HUES6 (cell line): ENCODE measurements at regions not wholly inside any gene's neighbourhood (a gene's known extent, or its start where the extent isn't known, plus 50 kb on each side); places are given as distances from the start of the nearest gene placed in this dataset.

Source experiments
- H3K27ac ChIP-seq: 2 replicates; pipeline ENCODE4 v1.7.0; 2013; ENCODE audit warnings: low read depth, mild to moderate bottlenecking, low read length, inconsistent platforms
- H3K27me3 ChIP-seq: 2 replicates; pipeline ENCODE4 v1.6.1; 2013; ENCODE audit warnings: low read length; ENCODE audit not compliant: control insufficient read depth, insufficient read depth
- H3K36me3 ChIP-seq: 2 replicates; pipeline ENCODE4 v1.6.1; 2013; ENCODE audit warnings: low read length; ENCODE audit not compliant: control insufficient read depth, insufficient read depth
- H3K4me1 ChIP-seq: 2 replicates; pipeline ENCODE4 v1.6.1; 2013; ENCODE audit warnings: low read length; ENCODE audit not compliant: control insufficient read depth, insufficient read depth
- H3K4me3 ChIP-seq: 2 replicates; pipeline ENCODE4 v1.5.1; 2013; ENCODE audit warnings: low read depth, low read length
- H3K9ac ChIP-seq: one replicate; pipeline ENCODE4 v1.6.1; 2013; ENCODE audit warnings: mild to moderate bottlenecking, low read length
- H3K9me3 ChIP-seq: 2 replicates; pipeline ENCODE4 v1.6.1; 2013; ENCODE audit warnings: low read depth, low read length; ENCODE audit not compliant: control insufficient read depth, insufficient read depth

DNA sequence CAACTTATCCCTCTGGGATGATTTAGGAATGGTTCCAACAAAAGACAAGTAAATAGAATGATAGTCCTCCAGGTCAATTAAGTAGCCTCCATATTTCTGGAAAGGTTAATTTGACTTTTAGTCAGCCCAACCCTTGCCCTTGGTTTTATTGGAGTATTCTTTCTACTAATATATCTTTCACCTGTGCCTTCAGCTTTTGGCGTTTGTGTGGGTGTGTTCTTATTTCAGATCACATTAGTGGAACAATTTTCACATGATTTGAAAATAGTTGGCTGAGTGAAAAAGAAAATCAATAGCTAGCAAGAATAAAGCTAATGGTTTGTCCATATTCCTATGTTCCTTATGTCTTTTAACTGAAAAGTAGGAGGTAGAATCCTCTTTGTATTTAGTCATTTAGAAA lies 239.6 kb upstream of the SGK1 start:
- Histone ChIP-seq H3K9me3 (no peaks in the 10 kb centered on the region), H3K4me3 (no peak overlapping the region), H3K27me3 (no peaks in the 10 kb centered on the region), H3K36me3 (no peaks in the 10 kb centered on the region), H3K27ac (no peak overlapping the region), H3K4me1 (no peaks in the 10 kb centered on the region), H3K9ac (no peak overlapping the region)

DNA sequence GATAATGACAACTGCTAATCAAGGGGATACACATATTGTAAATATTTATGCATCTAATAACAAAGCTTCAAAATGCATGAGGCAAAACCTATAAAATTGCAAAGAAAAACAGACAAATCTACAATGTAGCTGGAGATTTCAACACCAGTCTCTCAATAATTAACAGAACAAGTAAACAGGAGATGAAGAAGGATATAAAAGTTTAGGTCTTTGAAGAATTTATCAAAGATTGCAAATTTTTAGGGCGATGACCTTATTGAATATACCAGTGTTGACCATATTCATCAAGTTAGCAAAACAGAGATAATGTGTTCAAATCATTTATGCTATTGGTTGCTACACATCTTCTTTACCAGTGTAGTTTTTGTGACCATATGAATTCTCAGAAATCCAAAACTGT lies 237.8 kb upstream of the SGK1 start:
- H3K4me1 ChIP-seq, result peaks cover 3% of the 10 kb centered on the region; the same call in 1 of the 2 replicates
- H3K4me3 ChIP-seq, result no peak overlapping the region
- H3K9ac ChIP-seq, result no peak overlapping the region
- H3K9me3 ChIP-seq, result no peaks in the 10 kb centered on the region
- no peaks in the 10 kb centered on the region for H3K27me3 ChIP-seq
- H3K36me3 ChIP-seq, result no peaks in the 10 kb centered on the region
- no peak overlapping the region for H3K27ac ChIP-seq

DNA sequence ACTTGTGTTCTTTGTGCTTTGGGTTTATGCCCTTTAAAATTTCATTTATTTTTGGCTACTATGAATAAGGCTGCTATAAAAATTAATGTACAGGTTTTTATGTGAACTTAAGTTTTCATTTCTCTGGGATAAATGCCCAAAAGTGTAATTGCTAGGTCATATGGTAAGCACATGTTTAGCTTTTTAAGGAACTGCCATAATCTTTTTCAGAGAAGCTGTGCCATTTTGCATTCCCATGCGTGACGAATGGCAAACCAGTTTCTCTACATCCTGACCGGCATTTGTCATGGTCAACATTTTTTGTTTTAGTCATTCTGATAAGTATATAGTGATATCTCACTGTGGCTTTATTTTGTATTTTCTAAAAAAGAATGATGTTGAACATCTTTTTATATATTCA lies 236.0 kb upstream of the SGK1 start:
- Histone ChIP-seq H3K4me3 (no peak overlapping the region), H3K36me3 (no peaks in the 10 kb centered on the region), H3K27ac (no peak overlapping the region), H3K27me3 (no peaks in the 10 kb centered on the region), H3K4me1 (peaks cover 9% of the 10 kb centered on the region), H3K9ac (no peak overlapping the region), H3K9me3 (no peaks in the 10 kb centered on the region)

DNA sequence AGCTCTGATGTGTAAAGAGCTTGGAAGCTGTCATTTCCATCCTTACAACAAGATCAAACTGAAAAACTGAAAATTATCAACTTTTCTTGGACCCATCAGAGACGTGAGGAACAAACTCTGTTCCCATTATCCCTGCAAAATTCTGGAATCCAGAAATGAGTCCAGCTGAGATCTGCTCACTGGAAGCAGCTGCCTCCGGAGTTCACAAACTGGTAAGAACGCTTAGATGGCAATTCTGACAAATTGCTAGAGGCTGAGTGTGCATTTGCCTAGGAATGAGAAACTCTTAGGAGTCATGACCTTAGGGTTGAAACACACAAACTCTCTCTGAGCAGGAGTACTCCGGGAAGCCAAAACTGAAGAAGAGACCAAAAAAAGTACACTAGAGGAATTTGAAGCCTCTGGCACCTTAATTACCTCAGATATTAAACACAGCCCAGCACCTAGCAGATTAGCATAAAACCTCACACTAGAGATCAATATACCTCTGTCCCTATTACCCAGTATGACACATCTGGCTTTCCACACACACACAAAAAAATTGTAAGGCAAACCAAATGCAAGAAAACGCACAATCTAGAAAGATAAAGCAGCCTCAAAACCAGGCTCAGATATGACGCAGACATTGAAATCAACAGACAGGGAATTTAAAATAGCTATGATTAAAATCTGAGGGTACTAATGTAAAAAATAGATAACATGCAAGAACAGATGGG lies 233.5 kb upstream of the SGK1 start:
- H3K27me3 ChIP-seq, result no peaks in the 10 kb centered on the region
- H3K9me3 ChIP-seq, result no peaks in the 10 kb centered on the region
- H3K4me1 ChIP-seq, result peaks cover 9% of the 10 kb centered on the region
- no peak overlapping the region for H3K4me3 ChIP-seq
- no peaks in the 10 kb centered on the region for H3K36me3 ChIP-seq
- H3K9ac ChIP-seq, result no peak overlapping the region
- no peak overlapping the region for H3K27ac ChIP-seq

DNA sequence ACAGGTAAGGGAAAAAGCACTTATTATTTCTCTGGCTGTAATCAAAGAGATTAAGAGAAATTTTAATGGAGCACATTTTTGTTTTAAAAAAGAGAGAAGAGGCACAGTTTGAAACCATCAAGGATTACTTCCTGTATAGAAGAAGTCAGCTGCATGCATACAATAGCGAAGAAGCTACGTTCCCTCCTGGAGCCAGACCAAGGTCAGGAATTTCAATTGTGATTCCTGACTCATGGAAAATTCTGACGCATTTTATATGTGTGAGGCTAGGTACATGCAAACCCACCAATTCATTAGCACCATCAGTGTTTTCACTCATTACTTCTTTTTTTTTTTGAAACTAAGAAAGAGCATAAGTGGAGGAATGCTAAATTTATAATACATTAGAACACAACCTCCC lies 232.7 kb upstream of the SGK1 start:
- Histone ChIP-seq H3K36me3 (no peaks in the 10 kb centered on the region), H3K9me3 (no peaks in the 10 kb centered on the region), H3K27ac (no peak overlapping the region), H3K4me3 (no peak overlapping the region), H3K4me1 (peaks cover 9% of the 10 kb centered on the region), H3K9ac (no peak overlapping the region), H3K27me3 (no peaks in the 10 kb centered on the region)

DNA sequence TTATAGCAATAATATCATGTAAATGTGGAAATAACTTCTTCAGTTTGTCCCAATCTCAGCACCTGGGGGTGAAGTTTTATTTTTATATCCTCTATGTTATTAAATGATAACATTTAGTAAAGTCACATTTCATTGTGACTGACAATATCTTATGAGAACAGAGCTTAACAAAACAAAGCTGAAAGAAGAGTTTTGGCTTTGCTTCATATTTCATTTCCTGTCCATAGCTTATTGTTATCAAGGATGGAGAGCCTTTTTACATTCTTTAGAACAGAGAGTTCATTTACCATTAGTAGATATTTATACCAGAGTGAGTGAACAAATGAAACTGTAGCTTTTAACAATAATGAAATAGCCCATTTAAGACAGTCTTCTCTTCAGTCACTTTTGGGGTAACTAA lies 231.9 kb upstream of the SGK1 start:
- Histone ChIP-seq H3K9ac (no peak overlapping the region), H3K27ac (no peak overlapping the region), H3K27me3 (no peaks in the 10 kb centered on the region), H3K36me3 (no peaks in the 10 kb centered on the region), H3K4me3 (no peak overlapping the region), H3K9me3 (no peaks in the 10 kb centered on the region), H3K4me1 (peaks cover 9% of the 10 kb centered on the region)

DNA sequence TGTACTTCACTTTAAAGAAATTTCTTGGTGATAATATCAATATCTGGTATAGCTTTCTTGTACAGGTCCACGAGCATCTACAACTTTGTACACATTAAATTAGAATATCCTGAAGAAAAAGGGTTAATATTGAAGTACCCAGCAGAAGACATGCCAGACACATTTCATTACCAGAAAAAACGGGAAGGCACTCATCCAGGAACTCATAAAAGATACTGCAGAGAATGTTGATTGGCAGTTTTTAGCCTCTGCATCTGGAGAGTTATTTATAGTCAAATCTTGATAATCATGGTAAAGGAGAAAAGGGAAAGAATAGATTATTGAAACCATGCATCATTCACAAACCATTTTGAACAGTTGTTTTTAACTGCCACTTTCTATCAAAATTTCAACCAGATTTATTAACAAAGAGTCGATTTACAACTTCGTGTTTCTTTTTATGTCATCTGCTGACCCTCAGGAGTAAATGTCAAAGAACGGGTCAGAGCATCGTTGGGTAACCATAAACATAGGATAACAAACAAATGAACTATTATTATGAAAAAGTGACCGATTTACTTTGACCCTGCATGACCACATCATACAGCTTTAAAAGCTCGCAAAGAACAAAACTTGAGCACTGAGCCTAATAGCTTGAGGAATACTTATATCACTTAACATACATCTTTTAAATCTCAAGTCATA lies 229.2 kb upstream of the SGK1 start:
- Histone ChIP-seq H3K36me3 (no peaks in the 10 kb centered on the region), H3K4me1 (peaks cover 9% of the 10 kb centered on the region), H3K27ac (no peak overlapping the region), H3K9ac (no peak overlapping the region), H3K27me3 (no peaks in the 10 kb centered on the region), H3K9me3 (no peaks in the 10 kb centered on the region), H3K4me3 (no peak overlapping the region)

DNA sequence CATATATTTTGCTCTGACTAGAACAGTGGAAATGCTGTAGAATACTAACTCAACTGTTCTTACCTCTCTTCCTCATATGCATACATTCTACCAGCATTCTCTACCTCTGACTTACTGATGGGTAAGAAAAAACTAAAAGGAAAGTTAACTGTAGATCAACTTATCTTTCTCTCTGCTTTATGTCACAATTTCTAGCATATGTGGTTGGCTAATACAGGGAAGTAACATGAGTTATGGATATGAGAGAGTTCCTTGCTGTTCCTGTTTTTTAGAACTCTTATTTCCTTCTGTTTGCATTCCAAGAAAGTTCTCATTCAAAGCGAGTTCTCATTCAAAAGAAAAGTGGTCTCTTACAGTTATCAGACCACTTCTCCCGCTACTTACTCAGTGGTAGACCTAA lies 226.8 kb upstream of the SGK1 start:
- Histone ChIP-seq H3K27me3 (no peaks in the 10 kb centered on the region), H3K4me3 (no peak overlapping the region), H3K4me1 (no peaks in the 10 kb centered on the region), H3K27ac (no peak overlapping the region), H3K36me3 (no peaks in the 10 kb centered on the region), H3K9ac (no peak overlapping the region), H3K9me3 (no peaks in the 10 kb centered on the region)

DNA sequence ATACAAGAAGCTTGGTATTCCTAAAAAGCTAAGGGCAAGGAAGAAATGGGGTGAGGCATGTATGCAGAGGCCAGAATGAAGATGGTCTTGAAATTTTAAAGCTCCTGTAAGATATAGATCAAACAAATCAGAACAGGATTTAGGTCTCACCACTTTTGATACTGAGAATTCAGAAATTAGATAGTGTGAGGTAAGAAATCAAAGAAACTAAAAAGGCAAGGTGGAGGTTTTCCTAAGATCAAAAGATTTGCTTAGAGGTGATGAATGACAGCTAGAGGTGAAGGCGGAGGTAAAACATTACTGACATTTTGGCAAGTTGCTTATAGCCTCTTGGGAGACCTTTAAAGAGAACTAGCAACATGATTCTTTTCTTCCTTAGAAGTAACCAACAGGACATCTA lies 225.2 kb upstream of the SGK1 start:
- H3K9ac ChIP-seq, result no peak overlapping the region
- H3K4me1 ChIP-seq, result no peaks in the 10 kb centered on the region
- no peaks in the 10 kb centered on the region for H3K9me3 ChIP-seq
- H3K4me3 ChIP-seq, result no peak overlapping the region
- no peaks in the 10 kb centered on the region for H3K36me3 ChIP-seq
- no peaks in the 10 kb centered on the region for H3K27me3 ChIP-seq
- H3K27ac ChIP-seq, result no peak overlapping the region

DNA sequence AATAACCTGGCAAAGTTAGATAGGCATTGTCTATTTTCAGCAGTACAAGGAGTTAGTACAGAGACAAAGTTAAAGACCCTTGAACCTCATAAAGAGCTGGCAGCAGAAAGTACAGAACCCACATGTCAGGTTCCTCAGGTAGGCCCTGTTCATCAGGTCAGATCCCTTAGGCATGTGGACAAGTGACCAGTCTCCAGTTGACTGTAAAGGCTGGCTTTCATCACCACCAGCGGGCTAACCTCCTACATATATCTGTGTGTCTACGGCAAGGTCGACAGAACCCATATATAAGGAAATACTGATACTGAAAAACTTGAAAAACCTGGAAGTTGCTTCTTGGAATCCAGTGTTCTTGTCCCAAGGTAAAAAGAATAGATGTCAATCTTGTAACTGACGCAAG lies 223.1 kb upstream of the SGK1 start:
- Histone ChIP-seq H3K27me3 (no peaks in the 10 kb centered on the region), H3K4me3 (no peak overlapping the region), H3K36me3 (no peaks in the 10 kb centered on the region), H3K4me1 (no peaks in the 10 kb centered on the region), H3K27ac (no peak overlapping the region), H3K9me3 (no peaks in the 10 kb centered on the region), H3K9ac (no peak overlapping the region)

DNA sequence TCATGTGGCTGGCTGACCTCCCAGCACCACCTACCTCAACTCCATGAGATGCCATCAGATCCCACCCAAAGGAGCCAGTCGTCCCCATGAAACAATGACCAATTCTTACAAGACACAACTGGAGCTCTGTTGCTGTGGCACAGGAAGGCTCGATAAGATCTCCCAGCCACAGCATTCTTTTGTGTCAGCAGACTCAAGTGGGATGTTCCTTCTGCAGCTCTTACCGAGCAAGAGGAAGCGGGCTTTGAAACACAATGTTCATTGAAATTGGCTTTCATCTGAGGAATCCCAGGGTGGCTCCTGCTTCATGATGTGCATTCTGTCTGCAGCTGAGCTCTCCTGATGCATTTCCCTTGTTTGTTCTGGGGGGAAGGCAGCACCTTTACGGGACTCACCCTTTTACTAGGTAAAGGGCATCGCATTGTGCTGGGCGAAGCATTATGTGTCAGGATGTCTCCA lies 222.0 kb upstream of the SGK1 start:
- Histone ChIP-seq H3K9me3 (no peaks in the 10 kb centered on the region), H3K27ac (no peak overlapping the region), H3K36me3 (no peaks in the 10 kb centered on the region), H3K4me3 (no peak overlapping the region), H3K4me1 (no peaks in the 10 kb centered on the region), H3K9ac (no peak overlapping the region), H3K27me3 (no peaks in the 10 kb centered on the region)
